ENCODE measurements at regions not wholly inside any gene's neighbourhood (a gene's known extent, or its start where the extent isn't known, plus 50 kb on each side); places are given as distances from the start of the nearest gene placed in this dataset.

DNA sequence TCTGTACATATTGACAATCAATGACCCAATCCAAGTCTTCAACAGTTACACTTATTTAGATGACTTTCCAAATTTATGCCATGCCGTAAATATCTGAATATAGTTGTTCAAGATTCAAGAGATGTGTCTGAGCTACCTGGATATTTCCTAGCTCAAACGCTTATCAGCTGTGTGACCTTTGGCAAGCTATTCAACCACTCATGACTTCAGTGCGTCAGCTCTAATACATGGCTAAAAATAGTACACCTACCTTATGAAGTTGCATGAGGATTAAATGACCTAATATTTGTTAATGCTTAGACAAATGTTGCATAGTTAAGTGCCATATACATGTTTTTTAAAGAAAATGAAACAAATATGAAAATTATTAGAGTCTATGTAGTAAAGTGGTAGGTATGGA is 704.1 kb downstream of the OLFM4 start:
- DNase-seq, result no peak

DNA sequence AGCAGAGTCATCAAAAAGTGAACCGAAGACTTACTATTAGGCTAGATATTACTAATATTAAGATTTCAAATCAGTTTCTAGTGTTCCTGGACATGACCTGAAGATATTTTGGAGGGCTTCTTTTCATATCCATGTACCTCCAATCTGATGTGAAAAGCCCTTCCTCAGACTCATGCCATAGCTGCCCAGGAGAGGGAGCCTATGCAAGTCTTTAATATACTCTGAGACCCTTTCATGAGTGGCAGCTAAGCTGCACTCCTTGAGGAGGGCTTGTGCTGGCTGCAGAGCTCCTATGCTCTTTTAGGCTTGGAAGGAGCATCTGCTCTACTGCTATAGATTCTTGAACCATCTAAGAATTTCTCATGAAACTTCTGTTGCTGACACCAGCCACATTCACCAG is 715.3 kb downstream of the OLFM4 start:
- no peak for DNase-seq

DNA sequence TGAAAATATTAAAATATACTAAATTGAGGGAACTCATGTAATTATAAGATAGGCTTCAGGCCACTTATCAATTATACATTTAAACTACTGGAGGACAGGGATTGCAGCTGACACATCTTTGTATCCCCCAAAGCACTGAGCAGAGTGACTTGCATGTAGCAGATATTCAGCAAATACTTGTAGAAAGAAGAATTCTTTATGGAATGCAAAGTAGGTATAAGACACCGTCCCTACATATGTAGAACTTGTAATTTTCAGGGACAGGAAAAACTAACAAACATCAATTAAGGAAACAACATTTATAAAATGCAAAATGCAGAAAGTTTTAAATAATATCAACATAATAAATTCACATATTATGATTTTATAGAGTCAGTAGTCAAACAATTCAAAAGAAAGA is 719.2 kb downstream of the OLFM4 start:
- DNase-seq, result no peak

DNA sequence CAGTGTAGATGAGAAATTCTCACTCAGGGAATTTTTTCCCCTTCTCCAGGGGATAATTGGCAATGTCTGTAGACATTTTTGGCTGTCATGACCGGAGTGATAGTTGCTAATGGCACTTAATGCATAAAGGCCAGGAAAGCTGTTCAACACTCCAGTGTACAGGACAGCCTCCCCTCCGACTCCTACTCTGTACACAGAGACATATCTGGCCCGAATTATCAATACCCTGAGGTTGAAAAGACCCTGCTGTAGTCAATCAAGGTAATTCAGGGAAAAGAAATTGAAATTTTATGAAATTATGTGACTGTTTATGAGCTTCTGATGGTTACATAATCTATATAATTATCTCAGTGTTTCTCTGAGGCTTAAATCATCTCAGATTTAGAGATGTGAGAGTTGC is 720.7 kb downstream of the OLFM4 start:
- no peak for DNase-seq

DNA sequence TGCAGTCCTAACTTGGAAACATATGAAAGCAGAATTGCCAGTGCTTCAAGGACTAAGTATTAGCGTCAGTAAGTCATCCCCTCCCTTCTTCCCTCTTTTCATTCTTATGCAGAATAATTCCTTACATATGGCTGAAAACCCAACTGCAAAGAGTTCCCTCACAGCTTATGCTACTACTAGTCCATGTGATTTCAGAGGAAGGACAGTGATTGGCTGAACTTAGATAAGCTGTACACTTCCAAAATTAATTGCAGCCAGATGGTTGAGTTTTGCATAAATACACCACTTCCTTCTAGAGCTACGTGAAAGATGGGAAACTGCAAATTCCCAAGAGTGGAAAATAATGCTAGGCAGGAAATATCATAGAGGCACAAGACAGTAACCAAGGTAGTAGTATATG is 730.4 kb downstream of the OLFM4 start:
- DNase-seq, result no peak

DNA sequence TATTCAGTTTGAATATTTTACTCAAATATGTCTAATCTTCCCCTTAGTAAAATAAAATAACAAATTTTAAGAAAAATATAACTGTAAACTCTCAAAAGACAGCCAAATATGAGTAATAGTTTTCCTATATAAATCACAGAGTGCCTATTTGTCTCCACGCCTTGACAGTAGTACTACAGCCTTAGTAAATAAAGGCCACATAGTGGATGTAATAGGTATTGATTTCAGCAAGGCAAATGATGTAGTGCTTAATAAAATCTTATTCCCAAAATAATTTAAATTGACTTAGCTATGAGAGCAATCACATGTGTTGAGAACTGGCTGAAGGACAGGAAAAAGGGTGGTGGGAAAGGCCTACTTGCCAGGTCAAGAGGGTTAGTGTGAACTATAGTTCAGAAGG is 747.2 kb downstream of the OLFM4 start:
- DNase-seq, result no peak

DNA sequence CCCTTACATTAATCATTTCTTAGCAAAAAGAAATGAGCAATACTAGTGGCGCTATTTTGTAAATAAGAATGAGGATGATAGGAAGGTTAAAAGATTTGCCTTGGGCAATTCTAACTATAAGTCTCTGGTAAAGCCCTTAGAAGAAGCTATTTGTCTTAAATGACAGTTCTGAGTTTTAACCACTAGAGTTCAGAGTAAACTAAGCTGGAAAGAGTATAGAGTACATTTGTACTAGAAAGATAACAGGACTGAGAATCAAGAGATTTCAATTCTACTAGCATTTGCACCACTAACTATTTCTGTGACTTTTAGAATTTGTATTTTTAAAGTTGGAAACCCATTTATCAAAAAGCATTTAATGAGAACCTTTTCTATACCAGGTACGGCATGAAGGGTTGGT is 750.3 kb downstream of the OLFM4 start:
- DNase-seq, result no peak

DNA sequence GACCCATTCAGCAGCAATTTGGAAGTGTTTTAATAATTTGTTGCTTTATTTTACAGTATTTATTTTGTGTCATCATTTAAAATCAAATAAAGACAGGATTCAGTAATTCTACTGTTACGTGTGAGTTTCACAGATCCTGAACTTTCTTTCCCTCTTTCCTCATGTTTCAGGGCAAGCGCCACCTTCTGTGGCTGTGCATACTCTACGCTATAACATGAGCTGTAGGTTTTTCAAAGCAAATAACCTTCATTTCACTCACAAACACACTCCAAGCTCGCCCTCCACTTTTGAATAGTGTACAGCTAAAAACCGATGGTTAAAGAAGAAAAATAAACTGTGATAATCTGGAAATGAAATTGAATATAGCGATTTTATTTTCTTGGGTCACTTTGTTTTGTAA is 753.3 kb downstream of the OLFM4 start:
- peak; percentile 39 for DNase-seq

DNA sequence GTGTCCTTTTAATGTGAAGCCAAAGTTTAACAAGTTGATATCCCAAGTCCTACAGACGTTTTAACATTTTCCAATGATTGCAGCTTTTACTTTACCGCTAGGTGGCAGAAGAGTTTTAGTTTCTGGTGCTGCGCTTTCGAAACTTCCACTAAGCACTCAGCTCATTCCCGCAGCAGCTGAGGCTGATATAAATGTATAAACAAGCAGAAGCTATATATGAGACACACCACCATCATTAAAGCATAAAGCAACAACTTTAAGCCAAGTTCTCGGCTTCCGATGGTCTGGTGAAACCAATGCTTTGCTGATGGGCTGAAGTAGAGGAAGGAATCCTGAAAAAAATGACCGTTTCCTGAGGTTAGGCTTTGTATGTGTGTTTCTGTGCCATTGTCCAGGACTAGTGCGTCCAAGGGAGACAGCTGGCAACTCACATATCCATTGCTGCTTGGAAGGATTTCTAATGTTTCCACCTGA is 753.9 kb downstream of the OLFM4 start:
- peak; percentile 85 for DNase-seq

DNA sequence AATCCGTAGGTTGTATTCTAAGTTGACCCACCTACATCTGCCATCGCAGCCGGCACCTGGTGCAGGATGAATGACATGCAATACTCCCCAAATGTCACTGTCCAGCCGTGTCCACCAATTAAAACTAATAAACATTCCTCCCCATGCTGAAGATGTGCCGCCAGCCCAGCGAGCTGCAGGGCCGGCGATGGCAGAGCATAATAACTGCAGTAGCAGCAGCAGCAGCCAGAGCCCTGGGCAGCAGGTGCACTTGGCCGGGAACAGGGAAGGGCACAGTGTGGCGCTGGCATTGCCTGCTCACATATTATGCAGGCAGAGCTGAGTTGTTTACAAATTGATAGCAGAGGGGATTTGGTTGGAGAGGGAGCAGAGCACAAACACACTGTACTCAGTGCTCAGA is 754.9 kb downstream of the OLFM4 start:
- peak; percentile 87 for DNase-seq

DNA sequence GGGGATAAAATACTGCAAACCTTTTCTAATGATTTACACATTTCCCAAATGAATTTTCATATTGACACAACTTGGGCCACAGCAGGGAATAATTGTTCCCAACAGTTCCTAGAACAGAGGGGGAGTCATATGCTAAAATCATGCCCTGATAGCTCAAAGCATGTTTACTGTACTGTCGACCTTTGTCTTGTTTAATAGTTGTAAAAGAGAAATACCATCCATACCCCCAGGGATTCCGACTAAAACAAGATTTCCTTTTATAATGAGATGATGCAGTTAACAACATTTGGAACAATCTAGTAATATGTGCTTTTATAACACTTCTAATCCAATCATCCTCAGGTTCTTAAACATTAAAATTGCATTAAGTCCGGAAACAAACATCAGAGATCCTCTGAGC is 759.7 kb downstream of the OLFM4 start:
- peak; percentile 81 for DNase-seq

DNA sequence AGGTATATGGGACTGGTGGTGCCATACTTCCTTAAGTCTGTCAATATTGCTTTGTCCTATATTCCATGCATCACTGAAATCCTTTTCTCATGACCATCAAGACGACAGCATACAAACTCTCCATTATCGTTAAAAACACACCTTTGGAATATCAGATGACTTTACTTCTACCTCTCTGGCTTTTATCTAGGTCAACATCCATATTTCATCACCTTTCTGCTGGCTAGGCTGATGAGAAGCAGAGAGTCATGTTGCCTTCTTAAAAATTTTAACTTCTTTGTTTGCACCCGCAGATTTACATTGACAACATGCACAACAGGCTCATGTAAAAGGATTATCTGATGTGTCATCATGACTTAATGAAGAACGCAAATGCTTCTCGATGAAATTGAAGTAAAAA is 771.4 kb downstream of the OLFM4 start:
- no peak for DNase-seq

DNA sequence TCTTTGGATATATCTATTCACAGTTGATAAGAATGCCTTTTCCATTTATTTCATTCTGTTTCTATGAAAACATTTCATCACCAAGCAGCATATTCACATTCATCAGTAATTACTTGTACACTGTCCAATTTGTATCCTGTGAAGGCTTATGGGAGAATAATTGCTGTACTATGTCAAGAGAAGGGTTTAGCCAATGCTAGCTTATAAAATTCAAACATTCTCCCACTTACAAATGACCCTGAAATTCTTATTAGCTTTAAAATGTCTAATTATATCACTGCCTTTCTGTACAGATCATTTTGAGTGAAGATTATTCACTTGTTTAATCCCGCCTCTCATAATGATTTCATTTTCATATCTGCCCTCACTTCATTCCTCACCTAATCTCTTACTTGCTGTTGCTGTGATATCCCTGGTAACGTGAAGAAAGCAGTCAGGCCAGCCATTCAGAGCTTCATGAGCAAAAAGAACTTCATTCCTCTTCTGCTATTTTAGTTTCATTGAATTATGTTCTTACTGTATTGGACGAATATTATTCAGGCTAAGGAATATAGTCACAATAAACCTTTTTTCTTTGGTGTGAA is 778.7 kb downstream of the OLFM4 start:
- no peak for DNase-seq

DNA sequence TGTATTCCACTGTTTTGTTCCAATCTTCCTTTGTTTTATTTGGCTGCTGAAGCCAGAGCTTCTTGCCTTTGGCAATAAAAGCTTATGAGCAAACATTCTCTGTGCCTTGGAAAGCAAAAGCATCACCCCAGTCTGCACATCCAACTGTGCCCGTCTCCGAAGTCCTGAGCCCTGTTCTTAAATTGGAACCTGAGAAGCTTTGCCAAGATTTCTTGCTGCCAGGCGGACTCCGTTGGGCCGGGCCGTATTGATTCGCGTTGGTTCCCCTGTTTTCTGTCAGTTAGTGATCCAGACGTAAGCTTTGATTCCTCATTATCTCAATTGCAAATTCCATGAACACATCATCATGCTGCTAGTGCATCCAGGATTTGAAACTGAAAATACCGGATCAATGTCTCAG is 793.0 kb downstream of the OLFM4 start:
- peak; percentile 3 for DNase-seq

DNA sequence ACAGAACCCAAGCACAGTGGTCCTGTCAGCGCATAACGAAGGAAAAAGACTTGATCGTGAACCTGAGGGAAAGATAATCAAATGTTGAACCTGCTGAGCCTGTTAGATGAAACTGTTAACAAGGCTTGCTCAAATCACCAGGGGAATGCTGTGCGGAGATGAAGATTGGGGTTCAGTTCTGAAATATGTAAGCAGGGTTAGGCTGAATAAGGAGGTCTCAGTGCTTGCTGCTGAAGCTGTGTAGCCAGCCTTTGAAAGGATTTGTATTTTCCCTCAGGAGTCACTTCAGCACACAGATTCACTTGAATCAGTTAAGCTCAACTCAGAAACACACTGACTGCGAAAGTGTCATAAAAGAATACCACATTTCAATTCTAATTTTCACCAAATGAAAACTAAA is 793.5 kb downstream of the OLFM4 start:
- DNase-seq, result no peak

DNA sequence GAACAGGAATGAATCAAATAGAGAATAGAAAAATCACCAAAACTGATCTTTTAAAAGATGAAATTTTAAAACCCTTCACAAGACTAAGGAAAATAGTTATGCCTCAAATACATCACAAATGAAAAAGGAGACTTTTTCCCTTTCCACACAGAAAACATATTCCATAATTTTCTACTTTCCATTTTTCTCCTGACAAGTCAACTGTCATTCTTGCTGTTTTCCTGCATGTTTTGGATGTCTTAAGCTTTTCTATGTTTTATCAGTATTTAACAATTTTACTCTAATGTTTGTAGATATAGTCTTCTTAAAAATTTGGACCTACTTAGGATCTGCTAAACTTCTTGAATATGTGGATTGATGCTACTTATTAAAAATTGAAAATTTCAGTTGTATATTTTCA is 810.8 kb downstream of the OLFM4 start:
- DNase-seq, result no peak

DNA sequence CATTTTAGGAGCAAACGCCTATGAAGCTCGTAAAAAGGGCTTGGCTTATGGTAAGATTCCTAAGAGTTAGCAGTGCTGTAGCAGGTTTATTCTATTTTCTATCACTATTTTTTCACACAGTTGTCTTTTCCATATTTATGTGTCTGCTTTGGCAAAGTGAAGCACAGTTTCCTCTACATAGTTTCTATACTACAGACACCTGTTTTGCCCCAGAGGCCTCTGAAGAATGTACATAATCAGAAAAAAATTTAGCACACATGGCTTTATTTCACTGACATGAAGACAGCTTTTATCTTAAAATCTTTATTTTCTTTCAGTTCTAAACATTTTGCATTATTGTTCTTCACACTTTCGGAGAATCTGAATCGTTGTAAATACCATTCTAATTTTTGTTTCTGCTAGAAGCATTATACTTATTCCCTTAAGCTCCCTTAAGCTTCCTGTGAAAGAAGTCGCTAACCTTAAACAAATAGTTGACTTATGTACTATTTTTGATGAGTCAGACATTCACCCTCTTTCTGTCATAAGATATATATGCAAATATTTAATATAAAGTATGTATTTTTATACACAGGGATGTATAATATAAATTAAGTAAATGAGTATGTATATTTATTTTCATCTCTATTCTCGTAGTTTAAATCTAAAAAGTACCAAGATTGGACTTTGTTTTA is 816.0 kb downstream of the OLFM4 start:
- DNase-seq, result no peak

DNA sequence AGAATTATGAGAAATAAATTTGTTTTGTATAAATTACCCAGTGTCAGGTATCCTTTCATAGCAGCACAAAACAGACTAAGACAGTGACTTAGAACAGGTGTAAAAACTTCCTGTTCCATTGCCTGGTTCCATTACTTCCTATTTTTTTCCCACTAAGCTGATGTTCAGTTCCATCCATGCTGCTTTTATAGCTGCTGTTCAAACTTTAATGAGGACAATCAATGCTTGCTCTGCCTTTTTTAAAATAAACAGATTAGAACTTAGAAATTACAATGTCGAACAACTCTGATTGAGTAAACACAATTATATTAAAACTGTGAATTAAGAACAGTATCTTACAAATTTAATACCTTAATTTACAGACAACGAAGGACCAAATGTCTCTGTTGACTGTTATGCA is 818.9 kb downstream of the OLFM4 start:
- peak; percentile 43 for DNase-seq

DNA sequence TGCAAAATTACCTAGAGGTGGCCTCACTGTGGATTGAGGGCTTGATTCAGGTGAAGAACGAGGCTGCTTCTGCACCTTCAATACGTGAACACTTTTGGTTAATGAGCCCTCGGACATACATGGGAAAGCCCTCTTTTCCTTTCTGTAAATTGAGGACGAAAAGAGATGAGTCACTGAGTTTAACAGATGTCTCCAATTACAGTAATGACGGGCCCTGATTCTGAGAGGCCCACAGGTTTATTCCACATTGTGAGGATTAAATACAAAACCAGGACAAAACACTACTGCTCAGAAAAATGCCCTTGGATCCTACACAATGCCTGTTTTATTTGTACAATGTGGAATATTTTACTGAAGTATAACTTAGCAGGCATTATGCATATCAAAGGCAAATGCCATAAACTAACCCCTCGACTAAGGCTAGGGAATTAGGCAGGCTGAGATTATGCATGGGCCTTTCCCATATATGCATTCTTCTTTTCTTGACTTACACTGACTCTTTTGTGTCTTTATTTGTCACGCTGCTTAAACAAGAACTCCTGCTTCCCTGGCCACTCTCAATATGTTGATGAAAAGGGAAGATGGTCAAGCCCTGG is 819.9 kb downstream of the OLFM4 start:
- DNase-seq, result peak; percentile 80

DNA sequence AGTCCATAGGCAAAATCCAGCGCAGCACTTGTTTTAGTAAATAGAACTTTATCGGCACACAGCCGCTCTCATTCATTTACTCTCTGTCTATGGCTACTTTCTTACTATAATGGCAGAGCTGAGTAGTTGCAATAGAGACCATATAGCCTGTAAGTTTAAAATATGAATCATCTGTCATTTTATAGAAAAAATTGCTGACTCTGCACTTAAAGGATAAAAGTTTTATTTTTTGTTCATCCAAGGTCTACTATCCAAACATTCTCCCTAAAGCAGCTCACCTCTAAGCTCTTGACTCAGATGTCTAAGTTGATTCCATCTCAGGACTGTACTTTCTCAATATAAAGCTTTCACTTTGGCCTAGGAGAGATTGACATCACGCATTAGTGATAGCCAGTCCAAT is 825.7 kb downstream of the OLFM4 start:
- no peak for DNase-seq

DNA sequence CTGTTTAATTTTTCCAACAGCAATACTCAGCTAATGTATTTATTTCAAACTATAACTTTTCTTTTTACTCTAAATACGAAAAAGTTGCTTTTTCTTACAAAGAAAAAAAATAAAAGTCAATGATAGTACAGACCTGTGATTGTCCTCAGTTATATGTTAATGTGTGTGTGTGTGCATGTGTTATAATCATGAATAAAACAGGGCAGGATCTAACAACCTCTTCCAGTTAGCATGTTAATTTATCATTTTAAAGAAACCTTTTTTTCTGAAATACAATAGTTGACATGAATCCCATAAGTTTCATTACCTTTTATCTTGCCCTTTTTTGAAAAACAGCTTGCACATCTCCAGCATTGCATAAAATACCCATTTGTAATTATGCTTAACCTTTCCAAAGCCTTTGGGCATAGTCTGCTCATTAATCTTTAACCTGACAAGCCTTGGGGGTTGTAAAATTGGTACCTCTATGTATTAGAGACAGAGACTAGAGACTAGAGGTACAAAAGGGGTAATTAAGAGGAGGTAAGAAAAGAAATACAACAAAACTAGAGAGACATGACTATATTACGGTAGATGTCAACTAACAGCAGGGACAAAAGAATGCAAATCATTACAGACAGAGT is 828.1 kb downstream of the OLFM4 start:
- DNase-seq, result no peak

DNA sequence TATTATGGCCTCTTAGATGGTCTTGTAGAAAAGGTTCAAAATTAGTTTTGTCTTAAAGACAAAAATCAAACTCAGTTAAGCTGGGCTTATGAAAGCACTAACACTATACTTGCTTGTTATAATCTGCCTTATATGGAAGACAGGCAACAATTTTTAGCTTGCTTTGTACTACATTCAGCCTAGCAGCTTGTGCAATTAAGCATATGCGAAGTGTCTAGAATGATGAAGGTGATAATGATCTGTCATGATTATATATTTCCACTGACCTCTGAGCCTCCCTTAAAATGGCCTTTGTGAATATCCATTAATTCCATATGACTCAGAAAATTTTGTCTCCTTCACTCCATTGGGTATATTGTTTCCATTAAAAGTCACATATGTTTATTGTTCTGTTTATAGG is 834.9 kb downstream of the OLFM4 start:
- no peak for DNase-seq

DNA sequence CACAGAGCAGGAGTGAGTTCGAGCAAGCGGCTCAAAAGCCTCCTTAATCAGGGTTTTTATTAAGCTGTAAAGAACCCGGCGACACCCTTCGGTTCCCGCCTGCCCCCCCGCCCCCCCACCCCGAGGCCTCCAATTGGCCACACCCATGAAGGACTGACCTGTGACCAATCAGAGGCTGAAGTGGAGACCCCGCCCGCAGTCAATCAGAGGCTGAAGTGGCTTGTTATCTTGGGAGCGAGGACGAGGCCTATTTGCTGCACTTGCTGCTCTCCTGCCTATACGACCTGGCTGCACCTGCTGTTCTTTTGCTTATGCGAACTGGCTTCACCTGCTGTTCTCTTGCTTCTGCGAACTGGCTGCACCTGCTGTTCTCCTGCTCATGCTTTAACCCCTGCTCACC is 844.9 kb downstream of the OLFM4 start:
- peak; percentile 99 for DNase-seq

DNA sequence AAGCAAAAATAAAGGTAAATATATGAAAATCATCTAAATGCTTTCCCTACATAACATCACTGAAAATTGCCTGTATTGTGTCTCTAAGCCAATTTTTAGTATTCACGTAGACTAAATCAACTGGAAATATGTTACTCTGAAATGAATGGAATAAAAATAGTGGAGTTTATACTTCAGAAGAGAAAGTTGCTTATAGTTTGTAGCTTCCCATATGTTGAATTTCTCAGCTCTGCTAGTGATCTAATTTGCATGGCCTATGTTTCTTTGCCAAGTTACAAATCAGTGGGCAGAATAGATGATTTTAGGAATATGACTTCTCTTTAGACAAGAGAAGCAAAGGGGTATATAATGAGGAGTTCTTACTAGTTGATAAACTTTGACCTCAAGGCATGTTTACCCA is 850.2 kb downstream of the OLFM4 start:
- DNase-seq, result no peak

Data from NCI-H146 (cell line).